GM18867 (cell line): ENCODE measurements at regions not wholly inside any gene's neighbourhood (a gene's known extent, or its start where the extent isn't known, plus 50 kb on each side); places are given as distances from the start of the nearest gene placed in this dataset.
"Not testable (repeated sequence)": the region's sequence is repeated elsewhere in the genome, so short reads cannot be mapped to it uniquely, and the experiment has no call there.

Experiments
- ATAC-seq: cut with Tn5 transposase; IDR thresholded peaks from one replicate; pipeline ENCODE4 v1.9.1; 2021; ENCODE audit warnings: mild to moderate bottlenecking, moderate library complexity; ENCODE audit not compliant: unreplicated experiment

DNA sequence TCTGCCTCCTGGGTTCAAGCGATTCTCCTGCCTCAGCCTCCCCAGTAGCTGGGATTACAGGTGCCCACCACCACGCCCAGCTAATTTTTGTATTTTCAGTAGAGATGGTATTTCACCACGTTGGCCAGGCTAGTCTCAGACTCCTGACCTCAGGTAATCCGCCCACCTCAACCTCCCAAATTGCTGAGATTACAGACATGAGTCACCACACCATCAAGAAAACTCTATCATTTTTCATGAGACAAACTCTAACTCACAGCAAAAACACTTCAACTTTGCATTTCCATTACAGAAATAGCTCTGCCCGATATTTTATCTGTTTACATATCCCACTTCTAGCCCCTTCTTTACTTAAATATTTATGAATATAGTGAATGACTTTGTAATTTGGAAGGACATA lies 561.1 kb downstream of the TMX3 start:
- not testable (repeated sequence) for ATAC-seq

DNA sequence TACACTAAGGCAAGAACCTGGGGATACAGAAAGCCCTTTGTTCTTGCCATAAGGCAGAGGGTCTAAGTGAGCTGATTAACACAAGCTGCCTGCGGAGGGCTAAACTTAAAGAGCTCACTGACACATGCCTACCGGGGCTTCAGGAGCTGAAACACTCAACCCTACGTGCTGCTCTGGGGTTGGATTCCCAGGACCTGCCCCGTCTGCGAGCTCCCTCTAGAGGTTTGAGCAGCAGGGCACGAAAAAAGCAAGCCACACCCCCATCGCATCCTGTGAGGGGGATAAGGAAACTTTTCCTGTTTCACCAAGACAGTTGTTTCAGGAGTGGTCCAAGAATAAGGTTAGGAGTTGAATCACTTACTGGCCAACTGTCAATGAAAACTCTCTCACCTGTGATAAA lies 562.1 kb downstream of the TMX3 start:
- no peak for ATAC-seq

- no peak for ATAC-seq
These were observed 563.9 kb downstream of the TMX3 start for GRCh38 chr18:68150961-68151360.

GRCh38 chr18:68148863-68149262 lies 566.0 kb downstream of the TMX3 start:
- ATAC-seq, result no peak

- ATAC-seq, result no peak
These were observed 567.2 kb downstream of the TMX3 start for GRCh38 chr18:68147728-68148127.

DNA sequence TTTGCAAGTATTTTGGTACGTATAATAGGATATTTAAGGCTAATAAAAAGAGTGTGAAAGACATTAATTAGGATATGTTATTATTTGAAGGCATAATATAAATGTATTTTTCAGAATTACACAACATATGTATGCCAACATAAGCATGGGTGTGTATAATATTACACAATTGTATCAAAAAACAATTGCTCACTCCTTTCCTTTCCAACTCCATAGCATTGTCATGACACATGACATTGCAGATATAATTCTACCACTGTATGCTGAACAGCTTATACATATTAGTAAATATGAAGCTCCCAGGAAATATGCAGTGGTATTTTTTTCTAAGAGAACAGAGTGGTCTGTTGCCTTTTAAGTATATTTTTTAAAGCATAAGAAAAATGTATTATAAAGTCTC lies 593.1 kb downstream of the TMX3 start:
- ATAC-seq, result no peak

GRCh38 chr18:68121308-68121707 lies 593.6 kb downstream of the TMX3 start:
- ATAC-seq, result no peak

- ATAC-seq, result no peak
These were observed 598.5 kb upstream of the DSEL start for GRCh38 chr18:68114989-68115388.

GRCh38 chr18:68104036-68104435 lies 587.5 kb upstream of the DSEL start:
- ATAC-seq, result no peak

DNA sequence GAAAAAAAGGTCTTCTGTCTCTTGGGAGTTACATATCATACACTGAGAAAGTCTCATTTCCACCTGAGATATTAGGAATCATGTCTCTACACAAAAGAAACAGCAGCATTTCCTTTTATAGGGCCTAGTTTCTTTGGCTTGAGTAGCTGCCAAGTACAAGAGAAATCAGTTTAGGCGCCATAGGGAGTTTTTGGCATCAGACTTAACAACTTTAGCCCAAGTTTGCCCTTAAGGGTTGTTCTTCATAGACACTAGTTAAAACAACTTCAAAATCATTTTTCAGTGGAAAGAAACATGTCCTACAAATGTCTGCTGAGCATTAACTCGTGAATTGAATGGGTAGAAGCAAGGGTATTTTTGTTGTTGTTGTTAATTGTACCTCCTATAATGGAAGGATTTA lies 587.0 kb upstream of the DSEL start:
- no peak for ATAC-seq

DNA sequence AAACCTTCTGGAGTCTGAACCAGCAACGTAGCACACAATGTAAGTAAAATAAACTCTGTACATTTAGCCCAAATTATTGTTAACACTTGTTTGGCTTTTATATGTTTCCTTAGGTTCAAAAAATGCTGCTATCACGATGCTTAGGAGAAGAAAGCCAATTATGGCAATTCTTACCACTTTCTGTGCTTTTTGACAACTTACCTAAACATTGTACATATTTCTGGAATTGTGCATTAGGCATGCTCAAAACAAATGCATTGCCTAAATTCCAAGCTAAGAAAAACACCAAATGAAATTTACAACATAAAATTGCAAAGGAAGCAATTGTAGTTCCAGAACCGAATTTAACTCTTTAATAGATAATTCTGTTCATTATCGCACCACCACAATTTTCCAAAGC lies 585.6 kb upstream of the DSEL start:
- ATAC-seq, result no peak

DNA sequence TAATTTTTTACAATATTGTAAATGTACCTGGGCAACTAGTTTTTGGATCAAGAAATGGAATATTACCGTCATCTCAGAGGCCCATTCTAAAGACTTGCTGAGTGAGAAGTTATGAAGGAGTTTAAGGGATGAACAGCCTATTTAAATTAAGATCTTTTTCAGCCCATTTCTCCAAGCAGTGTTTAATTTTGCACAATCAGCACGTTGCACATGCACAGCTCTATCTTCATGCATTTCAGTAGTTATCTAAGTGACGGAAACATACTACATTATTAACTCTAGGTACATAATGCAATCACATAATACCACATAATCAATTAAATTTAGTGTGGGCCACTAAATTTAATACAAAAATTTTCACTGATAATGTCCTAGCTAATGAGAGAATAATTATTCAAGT lies 582.1 kb upstream of the DSEL start:
- ATAC-seq, result no peak

GRCh38 chr18:68086481-68086880 lies 570.0 kb upstream of the DSEL start:
- ATAC-seq, result no peak

- no peak for ATAC-seq
These were observed 568.7 kb upstream of the DSEL start for GRCh38 chr18:68085251-68085650.

- ATAC-seq, result no peak
These were observed 567.3 kb upstream of the DSEL start for GRCh38 chr18:68083776-68084175.

GRCh38 chr18:68083131-68083530 lies 566.6 kb upstream of the DSEL start:
- no peak for ATAC-seq

GRCh38 chr18:68072744-68073143 lies 556.2 kb upstream of the DSEL start:
- no peak for ATAC-seq

GRCh38 chr18:68060871-68061270 lies 544.4 kb upstream of the DSEL start:
- no peak for ATAC-seq

DNA sequence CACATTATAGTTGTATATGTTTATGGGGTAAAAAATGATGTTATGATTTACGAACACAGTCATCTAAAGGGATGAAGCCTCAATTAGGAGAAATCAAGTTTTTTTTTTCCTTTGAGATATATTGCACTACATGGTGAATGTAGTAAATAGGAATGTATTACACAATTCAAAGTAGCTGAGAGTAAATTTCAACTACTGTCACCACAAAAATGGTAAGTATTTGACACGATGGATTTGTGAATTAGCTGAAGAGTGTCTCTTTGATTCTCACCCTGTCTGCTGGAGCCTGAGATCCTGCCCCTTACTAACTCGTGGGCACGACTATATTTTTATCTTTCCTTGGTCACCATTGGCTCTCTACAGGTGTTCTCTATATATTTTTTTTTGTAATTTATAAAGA lies 540.4 kb upstream of the DSEL start:
- ATAC-seq, result no peak

DNA sequence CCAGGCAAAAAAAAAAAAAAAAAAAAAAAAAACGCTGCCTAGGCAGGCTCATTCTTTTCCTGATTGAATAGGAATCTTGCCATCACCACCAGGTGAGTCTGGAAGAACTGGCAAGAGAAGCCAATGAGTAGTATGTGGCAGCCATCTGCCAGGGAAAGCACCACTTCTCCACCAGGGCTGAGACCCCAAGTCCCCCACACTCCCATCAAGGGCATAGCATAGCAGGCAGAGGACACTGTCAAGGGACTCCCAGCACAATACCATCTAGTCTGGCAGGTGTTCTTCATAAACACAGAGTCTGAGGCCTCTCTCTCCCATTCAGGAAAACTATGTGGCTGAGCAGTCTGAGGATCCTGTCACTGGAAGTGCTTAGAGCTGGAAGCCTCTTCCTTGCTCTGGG lies 538.1 kb upstream of the DSEL start:
- ATAC-seq, result no peak

- no peak for ATAC-seq
These were observed 536.8 kb upstream of the DSEL start for GRCh38 chr18:68053290-68053689.

DNA sequence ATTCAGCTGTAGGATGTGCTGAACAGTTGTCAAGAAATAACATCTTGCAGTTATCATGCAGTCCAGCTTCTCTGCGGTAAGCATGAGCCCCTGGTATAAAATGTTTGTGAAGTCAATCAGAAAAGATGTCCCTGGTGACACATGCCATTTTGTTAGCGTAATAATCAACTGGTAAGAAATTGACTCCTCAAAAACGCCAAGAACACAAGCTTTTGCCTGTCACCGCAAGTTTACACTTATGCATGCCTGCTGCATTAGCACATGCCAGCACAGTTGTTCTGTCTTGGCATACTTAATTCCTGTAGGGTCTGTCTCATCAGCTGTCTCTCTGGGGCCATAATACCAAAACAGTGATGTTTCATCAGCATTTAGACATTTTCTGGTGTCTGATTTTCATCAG lies 524.8 kb upstream of the DSEL start:
- no peak for ATAC-seq

GRCh38 chr18:68040198-68040597 lies 523.7 kb upstream of the DSEL start:
- ATAC-seq, result no peak
